ENCODE measurements at regions not wholly inside any gene's neighbourhood (a gene's known extent, or its start where the extent isn't known, plus 50 kb on each side); places are given as distances from the start of the nearest gene placed in this dataset.
A peak's percentile ranks its signal among the peaks of the same experiment; 100 is the strongest.

DNA sequence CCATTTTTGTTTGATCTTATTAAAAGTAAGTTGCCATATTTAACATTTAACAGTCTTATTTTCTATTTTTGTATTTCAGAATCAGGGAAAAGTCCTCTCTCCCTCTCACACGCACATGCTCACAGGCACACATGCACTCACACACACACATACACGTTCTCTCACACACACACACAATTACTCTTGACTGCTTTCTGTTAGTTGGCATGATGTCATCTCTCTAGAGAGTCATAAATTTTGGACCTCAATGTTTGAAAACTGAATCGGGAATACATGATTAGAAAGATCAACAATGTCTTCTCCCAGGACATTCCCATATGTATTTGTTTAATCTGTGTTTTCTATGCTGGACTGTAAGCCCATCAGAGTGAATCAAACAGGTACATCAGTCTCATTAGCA is 165.7 kb upstream of the AHR start:
- no peak for DNase-seq

DNA sequence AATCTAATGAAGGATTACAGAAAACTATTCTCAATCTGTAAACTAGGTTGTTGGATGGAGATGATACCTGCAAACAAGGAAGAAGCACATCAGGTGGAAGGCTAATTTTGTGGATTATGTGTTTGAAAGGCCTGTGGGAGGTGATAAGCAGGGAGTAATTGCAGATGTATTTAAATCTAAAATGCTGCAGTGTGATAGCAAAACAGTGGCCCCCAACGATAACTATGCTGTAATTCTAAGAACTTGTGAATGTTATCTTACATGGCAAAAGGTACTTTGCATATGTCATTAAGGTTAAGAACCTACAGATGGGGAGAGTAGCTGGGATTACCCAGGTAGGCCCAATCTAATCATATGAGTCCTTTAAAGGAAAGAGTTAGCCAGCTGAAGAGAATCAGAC is 164.5 kb upstream of the AHR start:
- no peak for DNase-seq

DNA sequence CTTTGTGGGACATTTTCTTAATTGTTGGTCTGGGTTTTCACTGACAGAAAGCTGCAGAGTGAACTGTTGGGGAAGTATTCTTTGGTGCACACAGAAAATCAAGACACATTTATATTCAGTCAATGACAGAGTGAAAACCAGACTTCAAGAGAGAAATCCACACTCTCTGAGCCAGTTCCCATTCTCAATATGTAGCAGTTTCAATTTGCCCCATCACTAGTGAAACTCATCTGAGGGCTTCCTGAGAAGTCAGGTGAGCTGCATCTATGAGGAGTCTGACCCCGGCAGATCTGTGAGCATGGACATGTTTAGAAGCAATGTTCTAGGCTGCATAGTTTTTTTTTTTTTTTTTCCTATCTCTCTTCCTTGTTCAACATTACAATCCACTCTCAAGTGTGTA is 163.7 kb upstream of the AHR start:
- no peak for DNase-seq

DNA sequence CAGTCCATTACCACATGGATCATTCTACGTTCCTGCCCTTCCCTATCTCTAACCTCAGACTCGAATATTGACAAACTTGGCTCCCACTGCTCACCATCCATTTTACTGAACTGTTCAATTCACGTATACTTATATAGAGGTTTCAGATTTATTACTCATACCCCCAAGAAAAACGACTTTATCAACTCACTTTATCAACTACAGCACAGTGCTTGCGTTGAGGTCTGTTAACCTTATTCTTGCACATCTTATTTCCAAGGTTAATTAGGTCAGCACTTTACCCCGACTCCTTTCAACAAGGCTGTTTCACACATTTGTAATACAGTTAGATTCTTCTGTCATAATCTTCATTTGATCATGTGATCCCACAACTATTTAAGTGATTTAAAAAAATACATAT is 162.3 kb upstream of the AHR start:
- no peak for DNase-seq

DNA sequence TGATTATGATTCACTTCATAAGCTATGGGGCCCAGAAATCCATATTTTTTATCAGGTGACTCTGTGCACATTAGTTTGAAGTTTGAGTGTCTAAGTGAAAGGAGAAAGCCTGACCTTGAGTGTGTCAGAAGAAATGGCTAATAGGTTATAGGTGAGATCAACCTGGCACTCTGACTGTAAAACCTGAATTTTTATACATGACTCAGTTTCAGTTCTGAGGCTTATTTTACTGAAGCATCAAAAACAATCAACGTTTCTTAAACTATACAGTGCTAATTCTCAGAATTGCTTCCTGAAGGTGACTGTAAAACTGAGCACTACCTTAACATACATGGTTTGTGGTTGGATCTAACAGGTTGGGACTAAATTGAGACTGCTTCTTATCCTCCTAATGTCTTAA is 159.4 kb upstream of the AHR start:
- DNase-seq: no peak

DNA sequence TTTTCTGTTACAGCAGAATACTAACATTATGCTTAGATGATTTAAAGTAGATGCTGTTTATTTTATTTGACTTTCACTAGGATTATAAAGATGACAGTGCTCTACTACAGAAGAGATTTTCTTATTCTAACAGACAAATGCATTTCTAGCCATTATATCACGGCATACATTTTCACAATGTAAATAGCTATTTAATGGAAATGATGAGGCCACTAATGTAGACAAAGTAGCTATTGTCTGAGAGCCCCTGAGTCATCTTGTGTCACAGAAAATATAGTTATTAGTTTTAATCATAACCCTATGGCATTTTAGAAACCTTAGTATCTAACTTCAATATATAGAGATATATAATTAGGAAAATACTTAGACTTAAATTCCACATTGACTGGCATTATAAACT is 158.0 kb upstream of the AHR start:
- no peak for DNase-seq

DNA sequence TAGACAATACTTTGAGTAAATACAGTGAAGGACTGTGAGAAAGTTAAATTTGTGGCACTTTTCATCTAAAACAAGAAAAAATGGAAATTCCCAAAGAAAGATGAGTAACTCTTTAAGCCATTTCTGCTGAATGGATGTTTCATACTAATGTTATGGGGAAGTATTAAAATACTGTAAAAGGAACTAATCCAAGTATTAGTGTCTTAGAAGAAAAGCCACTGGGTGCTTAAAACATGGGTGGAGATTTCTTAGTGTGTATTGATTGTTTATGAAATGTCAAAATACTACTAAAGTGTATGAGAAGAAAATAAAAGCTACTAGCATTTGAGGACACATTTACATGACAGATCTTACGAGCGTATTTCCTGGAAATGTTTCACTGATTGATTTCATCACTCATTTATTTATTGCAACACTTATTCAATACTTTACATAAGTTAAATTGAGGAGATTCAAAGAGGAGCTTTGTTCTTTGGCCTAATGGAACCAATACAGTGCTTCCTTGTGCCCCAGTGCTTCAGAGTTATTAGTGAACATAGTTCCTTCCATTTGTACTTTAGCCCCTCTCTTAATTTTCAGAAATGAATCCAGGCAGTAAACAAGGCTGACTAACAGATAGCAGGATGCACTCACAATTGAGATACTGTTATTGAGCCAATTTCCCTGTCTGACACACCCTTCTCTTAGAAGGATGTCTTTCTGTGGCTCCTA is 155.5 kb upstream of the AHR start:
- no peak for DNase-seq

DNA sequence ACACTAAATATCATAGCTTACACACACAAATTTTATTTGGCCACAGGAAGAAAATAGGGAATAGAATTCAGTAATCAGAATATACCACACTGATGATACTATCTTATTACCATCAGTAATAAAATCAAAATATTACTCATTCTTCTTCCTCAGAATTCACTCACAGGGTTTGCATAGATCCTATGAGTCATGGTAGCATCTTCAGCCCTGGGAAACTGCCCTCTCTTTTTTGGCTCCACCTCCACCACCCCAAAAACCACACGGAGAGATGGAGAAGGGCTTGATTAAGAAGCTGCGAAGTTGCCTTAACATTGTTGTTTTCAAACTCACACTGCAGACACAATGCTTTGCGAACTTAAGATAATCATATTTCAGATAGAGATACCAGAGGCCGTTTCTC is 154.1 kb upstream of the AHR start:
- DNase-seq: no peak

DNA sequence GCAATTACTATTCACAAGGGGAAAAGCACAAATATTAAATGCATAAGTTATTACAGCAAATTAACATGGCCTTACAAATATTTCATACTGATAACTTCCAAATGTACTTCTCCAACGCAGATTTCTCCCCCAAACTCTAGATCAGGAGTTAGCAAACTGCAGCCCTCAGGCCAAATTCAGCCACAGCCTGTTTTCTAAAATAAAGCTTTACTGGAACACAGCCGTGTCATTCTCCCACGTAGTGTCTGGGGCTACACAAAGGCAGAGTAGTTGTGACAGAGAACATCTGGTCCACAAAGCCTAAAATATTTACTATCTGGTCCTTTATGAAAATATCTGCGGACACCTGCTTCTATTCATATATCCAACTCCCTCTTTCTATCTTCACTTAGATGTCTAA is 151.8 kb upstream of the AHR start:
- DNase-seq: no peak

DNA sequence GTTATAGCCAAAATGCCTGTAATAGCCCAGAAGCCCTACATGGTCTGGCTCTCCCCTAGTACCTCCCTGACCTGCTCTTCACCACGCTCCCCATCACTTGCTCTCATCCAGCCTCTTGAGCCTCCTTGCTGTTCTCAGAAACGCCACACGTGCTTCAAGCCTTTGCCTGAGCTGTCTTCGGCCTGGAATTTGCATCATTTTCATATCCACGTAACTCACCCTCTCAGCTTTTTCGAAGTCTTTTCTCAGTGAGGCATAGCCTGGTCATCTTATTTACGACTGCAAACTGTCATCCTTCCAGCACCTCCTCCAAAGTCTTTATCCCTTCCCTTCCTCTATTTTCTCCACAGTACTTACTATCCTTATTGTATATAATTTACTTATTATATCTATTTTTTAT is 151.0 kb upstream of the AHR start:
- DNase-seq: no peak

DNA sequence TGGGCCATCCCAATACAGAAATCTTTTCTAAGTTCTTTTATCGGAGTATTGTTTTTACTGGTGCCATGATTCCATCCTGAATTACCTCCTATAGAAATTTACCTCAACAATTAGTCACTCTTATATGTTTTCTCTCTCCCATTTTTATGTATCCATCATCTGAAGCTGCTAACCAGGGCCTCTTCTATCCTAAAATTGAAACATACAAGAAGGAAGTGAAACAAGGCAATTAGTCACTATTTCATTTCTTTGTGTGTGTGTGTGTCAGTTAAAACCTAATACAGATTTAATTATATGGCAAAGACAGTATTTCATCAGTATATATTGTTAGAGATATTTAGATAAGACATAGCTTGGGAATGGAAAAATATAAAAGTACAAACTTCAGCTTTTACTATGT is 148.4 kb upstream of the AHR start:
- DNase-seq: no peak

DNA sequence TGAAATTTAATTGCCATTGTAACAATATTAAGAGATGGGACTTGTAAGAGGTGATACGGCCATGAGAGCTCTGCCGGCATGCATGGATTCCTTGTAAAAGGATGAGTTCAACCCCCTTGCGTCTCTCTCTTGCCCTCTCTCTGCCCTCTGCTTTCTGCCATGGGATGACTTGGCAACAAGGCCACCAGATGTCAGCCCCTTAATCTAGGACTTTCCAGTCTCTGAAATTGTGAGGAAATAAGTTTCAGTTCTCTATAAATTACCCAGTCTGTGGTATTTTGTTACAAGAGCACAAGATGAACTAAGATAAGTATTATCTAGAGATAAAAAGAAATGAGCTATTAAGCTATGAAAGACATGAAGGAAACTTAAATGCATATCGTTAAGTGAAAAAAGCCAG is 145.7 kb upstream of the AHR start:
- no peak for DNase-seq

DNA sequence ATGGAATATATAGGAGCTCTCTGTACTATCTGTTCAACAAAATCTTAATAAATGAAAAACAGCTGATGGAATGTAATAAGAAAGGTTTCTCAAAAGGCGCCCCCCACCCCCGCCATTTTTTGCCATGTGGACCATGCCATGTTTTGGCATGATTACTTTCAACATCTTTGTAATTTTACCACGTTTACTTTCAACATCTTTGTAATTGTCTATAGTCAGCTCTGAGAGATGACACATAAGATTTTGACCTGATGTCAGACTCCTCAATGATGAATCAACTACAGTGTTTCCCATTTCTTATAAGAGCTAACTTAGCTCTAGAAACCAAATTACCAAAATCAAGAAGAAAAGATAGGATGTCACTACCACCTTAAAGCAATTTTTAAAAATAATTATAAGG is 144.9 kb upstream of the AHR start:
- DNase-seq: no peak

DNA sequence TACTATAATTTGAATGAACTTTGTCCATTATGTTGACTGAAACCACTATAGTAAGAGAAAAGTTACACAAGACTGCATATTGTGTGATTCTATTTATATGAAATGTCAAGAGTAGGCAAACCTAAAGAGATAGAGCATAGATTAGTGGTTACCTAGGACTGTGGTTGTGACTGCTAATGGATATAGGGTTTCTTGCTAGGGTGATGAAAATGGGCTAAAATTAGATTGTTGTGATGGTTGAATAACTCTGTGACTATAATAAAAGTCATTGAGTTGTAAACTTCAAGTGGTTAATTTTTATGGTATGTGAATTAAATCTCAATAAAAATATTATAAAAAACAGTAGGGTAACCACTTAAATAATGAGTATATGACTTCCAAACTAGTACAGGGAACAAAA is 142.9 kb upstream of the AHR start:
- DNase-seq: peak; percentile 98

DNA sequence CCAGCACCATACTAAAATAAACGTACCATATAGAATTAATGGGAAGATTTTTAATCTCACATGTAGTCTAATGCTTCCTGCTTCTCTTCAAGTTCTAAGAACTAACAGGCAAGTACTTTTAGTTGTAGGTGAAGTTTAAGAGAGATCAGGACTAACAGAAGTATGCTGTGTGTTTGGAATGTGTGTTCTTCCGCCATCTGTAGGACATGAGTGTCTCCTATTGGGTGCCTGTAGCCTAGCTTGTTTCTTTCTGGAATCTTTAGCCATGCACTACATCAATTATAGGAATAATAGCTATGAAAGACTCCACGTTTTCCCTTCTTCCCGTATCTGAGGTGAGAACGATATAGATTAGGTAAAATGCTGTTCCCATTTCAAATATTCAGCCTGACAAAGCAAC is 140.2 kb upstream of the AHR start:
- no peak for DNase-seq

DNA sequence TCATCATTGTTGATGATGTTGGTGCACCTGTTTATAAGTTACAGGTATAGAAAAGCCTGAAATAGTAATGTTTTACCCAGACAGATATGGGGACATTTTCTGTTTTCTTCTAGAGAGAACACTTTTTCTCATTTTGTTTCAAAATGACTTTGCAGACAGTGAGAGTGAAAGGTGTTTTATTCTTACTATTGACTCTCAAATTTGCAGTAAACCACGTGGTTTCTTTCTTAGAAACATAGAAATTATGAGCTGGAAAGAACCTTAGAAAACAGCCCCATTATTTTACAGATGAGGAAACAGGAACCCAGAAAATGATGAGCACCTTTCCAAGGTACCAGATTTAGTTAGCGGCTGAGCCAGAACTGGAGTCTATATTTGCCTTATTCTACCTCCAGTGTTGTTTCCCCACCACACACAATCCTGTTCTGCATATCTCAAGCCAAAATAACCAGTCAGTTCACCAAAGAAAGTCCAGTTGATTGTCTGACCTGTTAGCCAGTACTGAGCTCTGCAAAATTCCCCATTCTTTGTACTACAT is 138.9 kb upstream of the AHR start:
- DNase-seq: no peak

DNA sequence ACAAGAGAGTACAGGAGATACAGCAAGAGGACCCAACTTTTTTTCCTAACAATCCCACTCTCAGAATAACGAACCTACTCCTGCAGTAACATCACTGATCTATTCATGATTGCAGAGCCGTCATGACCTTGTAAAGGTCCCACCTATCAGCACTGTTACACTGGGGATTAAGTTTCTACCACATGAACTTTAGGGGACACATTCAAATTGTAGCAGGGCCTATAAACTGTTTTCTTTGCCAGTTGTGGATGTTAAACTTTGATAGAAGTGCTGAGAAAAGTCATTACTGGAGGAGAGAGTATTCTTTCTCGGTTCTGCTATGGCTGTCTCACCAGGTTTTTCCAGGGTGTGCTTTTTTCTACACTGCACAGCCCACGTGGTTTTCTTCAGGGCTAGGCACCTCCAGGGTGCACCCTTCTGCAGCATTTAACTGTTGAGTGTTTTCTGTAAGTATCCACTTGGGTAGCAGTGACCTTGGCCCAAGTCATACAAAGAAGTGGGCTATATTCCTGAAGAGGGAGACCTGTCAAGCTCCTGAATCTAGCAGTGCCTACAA is 131.6 kb upstream of the AHR start:
- no peak for DNase-seq

DNA sequence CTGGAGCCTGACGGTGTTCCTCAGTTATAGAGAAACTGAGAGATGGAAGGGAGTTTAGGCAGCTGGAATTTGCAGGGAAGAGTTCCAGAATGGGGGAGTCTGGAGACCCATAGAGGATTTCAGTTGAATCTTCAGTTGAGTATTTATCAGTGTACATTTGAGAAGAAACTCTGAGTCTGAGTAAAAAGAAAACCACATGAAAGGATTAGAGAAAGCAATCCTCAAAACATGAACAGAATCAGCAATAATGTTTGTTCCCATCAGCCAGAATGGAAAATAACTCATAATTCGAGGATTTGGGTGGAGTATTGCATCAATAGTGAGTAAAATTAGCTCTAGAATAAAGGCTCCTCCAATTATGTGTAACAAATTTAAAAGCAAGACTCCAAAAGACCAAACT is 130.0 kb upstream of the AHR start:
- DNase-seq: no peak

DNA sequence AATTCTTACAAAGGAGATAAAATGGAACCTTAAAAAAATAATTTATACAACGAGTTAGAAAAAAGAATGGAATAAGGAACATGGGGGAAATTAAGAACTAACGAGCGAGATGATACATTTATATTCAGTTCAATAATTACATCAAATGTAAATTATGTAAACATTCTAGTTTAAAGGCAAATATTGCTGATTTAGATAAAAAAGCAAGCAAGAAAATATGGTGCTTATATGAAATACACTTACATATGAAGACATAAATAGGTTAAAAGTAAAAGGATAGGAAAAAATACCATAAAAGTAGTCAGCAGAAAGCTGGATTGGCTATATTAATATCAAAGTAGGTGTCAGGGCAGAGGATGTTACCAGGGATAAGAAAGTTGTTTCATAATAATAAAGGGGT is 127.0 kb upstream of the AHR start:
- DNase-seq: no peak

DNA sequence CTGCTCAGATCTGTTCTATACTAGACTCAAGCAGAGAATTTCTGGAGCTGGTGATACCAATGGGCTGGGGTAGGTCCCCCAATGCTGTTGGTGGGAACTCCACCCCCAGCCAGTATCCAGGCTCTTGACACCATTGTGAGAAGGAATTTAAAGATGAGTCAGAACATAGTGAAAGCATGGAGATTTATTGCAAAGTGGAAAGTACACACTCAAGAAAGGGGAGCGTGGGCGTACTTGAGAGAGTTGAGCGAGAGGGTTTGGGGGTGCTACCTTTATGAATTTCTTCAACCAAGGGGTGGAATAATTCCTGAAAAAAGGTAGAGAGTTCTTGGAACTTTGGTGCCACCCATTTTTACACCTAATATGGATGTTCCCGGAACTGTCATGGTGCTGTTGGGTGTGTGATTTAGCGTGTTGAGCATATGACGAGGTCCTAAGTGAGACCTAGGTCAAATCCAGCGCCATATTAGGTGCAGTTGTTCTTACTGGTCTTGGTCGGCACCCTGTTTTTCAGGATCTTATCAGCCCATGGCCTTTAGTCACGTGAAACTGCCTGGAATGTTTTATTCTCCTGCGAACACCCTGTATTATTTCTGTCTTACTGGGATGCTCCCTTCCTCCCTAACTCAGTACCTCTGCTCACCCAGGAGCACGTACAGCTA is 122.0 kb upstream of the AHR start:
- DNase-seq: no peak

DNA sequence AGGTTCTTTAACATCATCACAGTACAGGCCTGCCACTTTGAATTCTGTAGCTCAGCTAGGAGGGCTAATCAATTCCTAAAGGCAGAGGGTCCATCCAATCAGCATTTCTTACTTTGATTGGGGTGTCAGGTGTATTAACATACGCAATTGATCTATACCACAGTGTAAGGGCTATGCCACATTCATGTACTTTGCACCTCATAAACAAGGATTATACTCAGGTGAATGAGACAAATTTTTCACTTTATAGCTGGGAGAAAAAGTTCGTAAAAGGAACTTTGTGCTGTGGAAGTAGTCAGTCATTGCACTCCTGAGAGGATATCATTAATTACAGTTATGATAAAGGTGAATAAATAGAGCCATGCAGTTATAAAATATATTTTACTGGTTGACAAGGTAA is 119.9 kb upstream of the AHR start:
- no peak for DNase-seq

DNA sequence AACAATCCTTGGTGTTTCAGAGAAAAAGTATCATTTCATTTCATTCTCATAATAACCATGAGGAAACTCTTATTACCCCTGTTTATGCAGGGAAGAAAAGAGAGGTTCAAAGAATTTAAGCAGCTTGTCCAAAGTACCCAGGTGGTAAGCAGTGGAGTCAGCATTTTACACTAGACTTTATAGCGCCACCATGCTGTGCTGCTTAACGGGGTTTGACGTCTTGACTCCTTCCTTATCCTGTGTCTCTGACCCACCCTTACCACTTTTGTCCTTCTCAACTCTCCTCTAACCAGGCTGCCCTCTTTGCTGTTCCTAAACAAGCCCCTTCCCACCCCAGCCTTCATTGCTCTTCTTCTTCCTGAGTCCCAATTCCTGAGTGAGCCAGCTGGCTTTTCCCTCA is 117.0 kb upstream of the AHR start:
- DNase-seq: no peak

DNA sequence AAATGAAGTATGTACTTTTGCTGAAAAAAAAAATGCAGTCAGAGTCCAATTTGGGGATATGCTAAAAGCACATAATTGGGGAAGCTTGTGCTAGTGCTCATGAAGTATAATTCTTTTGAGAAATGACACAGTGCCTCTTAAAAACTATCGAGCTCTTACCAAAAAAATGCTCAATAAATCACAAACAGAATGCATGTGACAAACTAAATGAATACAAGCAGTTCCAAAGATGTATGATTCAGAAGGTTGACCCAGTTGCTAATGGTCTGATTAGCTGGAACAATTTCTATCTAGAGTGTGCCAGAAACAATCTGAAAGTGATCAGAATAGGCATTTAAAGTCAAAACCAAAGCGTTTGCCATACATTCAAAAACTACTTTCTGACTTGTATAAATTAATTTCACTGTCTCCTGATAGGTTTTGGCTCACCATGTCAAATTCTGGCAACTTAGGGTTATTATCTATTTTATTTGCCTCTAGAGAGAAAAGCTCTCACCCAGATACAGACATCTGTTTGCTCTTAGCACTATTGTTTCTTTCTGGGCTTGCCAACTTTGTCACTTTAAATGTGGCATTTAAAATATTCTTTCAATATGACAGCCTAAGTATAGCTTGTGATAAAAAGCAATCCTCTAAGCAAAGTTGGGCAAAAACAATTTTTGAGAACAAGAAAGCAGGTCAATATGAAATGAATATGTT is 114.7 kb upstream of the AHR start:
- DNase-seq: no peak

All from NCI-H1417 treated with DMSO at 0.1 percent for 48 hours (cell line).